GM23338 (cell line): ENCODE measurements at regions not wholly inside any gene's neighbourhood (a gene's known extent, or its start where the extent isn't known, plus 50 kb on each side); places are given as distances from the start of the nearest gene placed in this dataset.

Experiments
- CTCF ChIP-seq, 2 experiments: fragments of 200-600 bp in 1 of 2; sonication (generic) in 1 of 2; conservative IDR thresholded peaks; 2 replicates each; pipeline versions ENCODE4 v1.5.1 to v1.6.1; 2016 to 2017; ENCODE audit warnings: antibody characterized with exemption in 2 of 2, low read depth in 2 of 2, mild to moderate bottlenecking in 2 of 2, moderate library complexity in 1 of 2
- EZH2 ChIP-seq: fragments of 200-600 bp; sonication (generic); IDR thresholded peaks from one replicate; pipeline ENCODE4 v1.8.0; 2017; ENCODE audit warnings: antibody characterized with exemption, mild to moderate bottlenecking, low read depth; ENCODE audit not compliant: unreplicated experiment
- EZH2phosphoT487 ChIP-seq: fragments of 200-600 bp; sonication (generic); IDR thresholded peaks from one replicate; pipeline ENCODE4 v1.8.1; 2018; ENCODE audit warnings: antibody characterized with exemption; ENCODE audit not compliant: unreplicated experiment
- REST ChIP-seq: IDR thresholded peaks from one replicate; pipeline ENCODE4 v1.6.1; 2018; ENCODE audit warnings: antibody characterized with exemption; ENCODE audit not compliant: unreplicated experiment

GRCh38 chr15:25067725-25068309, 113.0 kb downstream of the SNRPN start:
- TF ChIP-seq CTCF (conservative IDR thresholded peaks at IDR 0.05; ENCODE audit: low read depth in 2 of 2) (no peak), REST (no peak), EZH2 (no peak), EZH2phosphoT487 (no peak)
